ENCODE measurements at regions not wholly inside any gene's neighbourhood (a gene's known extent, or its start where the extent isn't known, plus 50 kb on each side); places are given as distances from the start of the nearest gene placed in this dataset.

GRCh38 chr5:67483453-67484030, 286.9 kb upstream of the CD180 start:
- Histone ChIP-seq H3K36me3 (ENCODE audit: insufficient read depth, low read length) (no peaks in the 10 kb centered on the region), H3K27ac (ENCODE audit: low read depth, low read length) (no peak overlapping the region), H3K4me3 (ENCODE audit: low read depth in 1 of 2, low read length in 2 of 2) (no peak overlapping the region), H3K9ac (ENCODE audit: low read length) (no peak overlapping the region), H3K4me1 (ENCODE audit: insufficient read depth, low read length) (peaks cover 3% of the 10 kb centered on the region), H3K27me3 (ENCODE audit: control insufficient read depth in 1 of 2, insufficient read depth in 2 of 2, low read length in 2 of 2) (no peaks in the 10 kb centered on the region), H3K9me3 (ENCODE audit: low read length) (no peaks in the 10 kb centered on the region)

DNA sequence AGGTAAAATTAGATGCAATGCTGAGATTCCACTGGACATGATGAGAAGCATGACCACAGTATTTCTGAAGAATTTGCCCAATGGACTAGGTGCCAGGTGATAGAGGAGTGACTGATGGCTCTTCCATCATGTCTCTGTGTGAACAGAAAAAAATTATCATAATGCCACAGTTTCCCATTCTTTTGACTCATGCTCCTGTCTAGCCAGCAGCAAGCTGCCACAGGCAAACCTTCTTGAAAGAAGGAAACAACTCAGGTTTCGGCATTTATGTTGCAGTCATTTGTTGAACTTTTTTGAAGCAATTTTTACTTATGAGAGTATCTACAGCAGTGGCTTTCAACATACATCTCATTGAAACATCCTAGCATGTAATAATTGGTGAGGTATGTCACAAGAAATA, 284.8 kb upstream of the CD180 start:
- Histone ChIP-seq H3K9ac (ENCODE audit: low read length) (no peak overlapping the region), H3K27me3 (ENCODE audit: control insufficient read depth in 1 of 2, insufficient read depth in 2 of 2, low read length in 2 of 2) (no peaks in the 10 kb centered on the region), H3K27ac (ENCODE audit: low read depth, low read length) (no peak overlapping the region), H3K36me3 (ENCODE audit: insufficient read depth, low read length) (no peaks in the 10 kb centered on the region), H3K4me1 (ENCODE audit: insufficient read depth, low read length) (peaks cover 9% of the 10 kb centered on the region), H3K4me3 (ENCODE audit: low read depth in 1 of 2, low read length in 2 of 2) (no peak overlapping the region), H3K9me3 (ENCODE audit: low read length) (no peaks in the 10 kb centered on the region)

- H3K4me1 ChIP-seq (ENCODE audit: insufficient read depth, low read length) = peaks cover 15% of the 10 kb centered on the region
- no peaks in the 10 kb centered on the region for H3K9me3 ChIP-seq (ENCODE audit: low read length)
- H3K9ac ChIP-seq (ENCODE audit: low read length) = no peak overlapping the region
- no peak overlapping the region for H3K4me3 ChIP-seq (ENCODE audit: low read depth in 1 of 2, low read length in 2 of 2)
- no peak overlapping the region for H3K27ac ChIP-seq (ENCODE audit: low read depth, low read length)
- no peaks in the 10 kb centered on the region for H3K36me3 ChIP-seq (ENCODE audit: insufficient read depth, low read length)
- H3K27me3 ChIP-seq (ENCODE audit: control insufficient read depth in 1 of 2, insufficient read depth in 2 of 2, low read length in 2 of 2) = no peaks in the 10 kb centered on the region
Measured at GRCh38 chr5:67478337-67478736, 281.7 kb upstream of the CD180 start.

- H3K4me3 ChIP-seq (ENCODE audit: low read depth in 1 of 2, low read length in 2 of 2) = no peak overlapping the region
- peaks cover 15% of the 10 kb centered on the region for H3K4me1 ChIP-seq (ENCODE audit: insufficient read depth, low read length)
- no peaks in the 10 kb centered on the region for H3K27me3 ChIP-seq (ENCODE audit: control insufficient read depth in 1 of 2, insufficient read depth in 2 of 2, low read length in 2 of 2)
- H3K36me3 ChIP-seq (ENCODE audit: insufficient read depth, low read length) = no peaks in the 10 kb centered on the region
- H3K9me3 ChIP-seq (ENCODE audit: low read length) = no peaks in the 10 kb centered on the region
- no peak overlapping the region for H3K9ac ChIP-seq (ENCODE audit: low read length)
- no peak overlapping the region for H3K27ac ChIP-seq (ENCODE audit: low read depth, low read length)
Measured at GRCh38 chr5:67476995-67477394, 280.4 kb upstream of the CD180 start.

DNA sequence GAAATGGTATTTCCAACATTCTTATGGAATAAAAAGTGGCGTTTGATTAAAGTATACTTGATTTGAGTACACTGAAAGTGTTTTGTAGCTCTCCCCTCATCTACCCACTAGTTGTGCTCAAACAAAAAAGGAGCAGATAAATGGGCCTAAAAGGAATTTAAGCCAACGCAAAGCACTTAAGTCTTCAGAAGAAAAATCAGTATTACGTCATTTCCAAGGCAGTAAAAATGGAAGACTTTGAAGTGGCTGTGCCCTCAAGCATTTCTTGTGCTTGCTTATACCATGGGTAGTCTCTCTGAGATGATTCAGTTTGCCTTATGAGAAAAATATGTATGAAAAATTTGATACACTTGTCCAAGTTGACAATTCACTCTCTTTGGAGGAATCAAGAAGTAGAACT, 279.9 kb upstream of the CD180 start:
- Histone ChIP-seq H3K36me3 (ENCODE audit: insufficient read depth, low read length) (no peaks in the 10 kb centered on the region), H3K27ac (ENCODE audit: low read depth, low read length) (no peak overlapping the region), H3K4me3 (ENCODE audit: low read depth in 1 of 2, low read length in 2 of 2) (no peak overlapping the region), H3K4me1 (ENCODE audit: insufficient read depth, low read length) (peaks cover 15% of the 10 kb centered on the region), H3K9ac (ENCODE audit: low read length) (no peak overlapping the region), H3K9me3 (ENCODE audit: low read length) (no peaks in the 10 kb centered on the region), H3K27me3 (ENCODE audit: control insufficient read depth in 1 of 2, insufficient read depth in 2 of 2, low read length in 2 of 2) (no peaks in the 10 kb centered on the region)

- Histone ChIP-seq H3K9ac (ENCODE audit: low read length) (no peak overlapping the region), H3K27me3 (ENCODE audit: control insufficient read depth in 1 of 2, insufficient read depth in 2 of 2, low read length in 2 of 2) (no peaks in the 10 kb centered on the region), H3K36me3 (ENCODE audit: insufficient read depth, low read length) (no peaks in the 10 kb centered on the region), H3K9me3 (ENCODE audit: low read length) (no peaks in the 10 kb centered on the region), H3K4me1 (ENCODE audit: insufficient read depth, low read length) (peaks cover 15% of the 10 kb centered on the region), H3K4me3 (ENCODE audit: low read depth in 1 of 2, low read length in 2 of 2) (peak overlapping the region in 1 of 2 donors; percentile 6), H3K27ac (ENCODE audit: low read depth, low read length) (no peak overlapping the region)
Measured at GRCh38 chr5:67475489-67475888, 278.9 kb upstream of the CD180 start.

DNA sequence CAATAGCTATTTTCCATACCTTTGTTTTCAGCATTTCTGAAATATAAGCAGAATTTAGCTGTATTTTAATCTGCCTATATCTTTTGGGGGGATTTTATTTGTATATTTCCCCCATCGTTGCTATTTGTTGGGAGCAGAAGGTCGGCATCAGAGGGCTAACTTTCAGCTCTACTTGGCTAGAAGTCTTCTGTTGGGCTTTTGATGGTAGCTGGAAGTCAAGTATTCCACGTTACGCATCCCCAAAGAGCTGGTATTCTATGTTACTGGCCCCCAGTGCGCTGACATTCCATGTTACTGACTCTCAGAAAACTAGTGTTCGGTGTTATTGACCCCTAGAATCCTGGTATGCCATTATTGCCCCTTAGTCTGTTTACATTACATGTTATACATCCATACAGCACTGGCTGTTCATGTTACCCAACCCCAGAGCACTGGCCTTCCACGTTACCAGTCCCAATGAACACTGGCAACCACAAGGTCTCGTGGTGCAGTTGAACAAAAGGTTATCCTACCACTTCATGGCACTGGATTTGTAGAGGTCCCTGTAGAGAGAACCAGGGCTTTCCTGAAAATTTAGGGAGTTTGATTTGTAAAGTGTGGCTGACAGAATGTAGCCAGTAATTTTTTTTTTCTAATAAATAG, 278.1 kb upstream of the CD180 start:
- H3K27ac ChIP-seq (ENCODE audit: low read depth, low read length) = no peak overlapping the region
- no peaks in the 10 kb centered on the region for H3K9me3 ChIP-seq (ENCODE audit: low read length)
- H3K9ac ChIP-seq (ENCODE audit: low read length) = no peak overlapping the region
- H3K27me3 ChIP-seq (ENCODE audit: control insufficient read depth in 1 of 2, insufficient read depth in 2 of 2, low read length in 2 of 2) = no peaks in the 10 kb centered on the region
- H3K4me3 ChIP-seq (ENCODE audit: low read depth in 1 of 2, low read length in 2 of 2) = no peak overlapping the region
- H3K36me3 ChIP-seq (ENCODE audit: insufficient read depth, low read length) = no peaks in the 10 kb centered on the region
- H3K4me1 ChIP-seq (ENCODE audit: insufficient read depth, low read length) = peaks cover 15% of the 10 kb centered on the region

- no peak overlapping the region for H3K4me3 ChIP-seq (ENCODE audit: low read depth in 1 of 2, low read length in 2 of 2)
- H3K36me3 ChIP-seq (ENCODE audit: insufficient read depth, low read length) = no peaks in the 10 kb centered on the region
- peaks cover 4% of the 10 kb centered on the region for H3K4me1 ChIP-seq (ENCODE audit: insufficient read depth, low read length)
- H3K27me3 ChIP-seq (ENCODE audit: control insufficient read depth in 1 of 2, insufficient read depth in 2 of 2, low read length in 2 of 2) = no peaks in the 10 kb centered on the region
- H3K9ac ChIP-seq (ENCODE audit: low read length) = no peak overlapping the region
- no peak overlapping the region for H3K27ac ChIP-seq (ENCODE audit: low read depth, low read length)
- H3K9me3 ChIP-seq (ENCODE audit: low read length) = no peaks in the 10 kb centered on the region
Measured at GRCh38 chr5:67467110-67467509, 270.5 kb upstream of the CD180 start.

DNA sequence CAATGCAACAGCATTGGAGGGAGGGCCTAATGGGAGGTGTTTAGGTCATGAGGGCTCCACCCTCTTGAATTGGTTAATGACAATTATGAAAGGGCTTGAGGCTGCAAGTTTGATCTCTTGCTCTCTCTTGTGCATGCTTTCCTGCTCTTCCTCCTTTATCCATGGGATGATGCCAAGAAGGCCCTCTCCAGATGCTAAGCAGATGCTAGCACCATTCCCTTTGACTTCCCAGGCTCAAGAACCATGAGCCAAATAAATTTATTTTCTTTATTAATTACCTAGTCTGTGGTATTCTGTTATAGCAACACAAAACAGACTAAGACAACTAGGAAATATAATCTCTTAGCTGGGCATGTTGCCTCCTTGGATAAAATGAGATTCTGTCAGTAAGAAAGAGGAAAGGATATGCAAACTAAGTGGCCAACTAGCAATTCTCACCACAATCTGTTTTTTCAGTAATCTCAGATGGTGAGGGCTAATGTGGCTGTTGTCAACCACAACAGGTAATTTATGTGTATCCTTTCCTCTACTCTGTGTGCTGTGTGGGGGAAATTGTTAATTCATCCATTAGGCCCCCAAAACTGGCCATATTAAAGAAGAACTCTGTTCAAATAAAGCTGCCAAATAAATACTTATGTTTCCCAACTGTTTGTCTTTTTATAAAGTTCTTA, 269.1 kb upstream of the CD180 start:
- H3K9me3 ChIP-seq (ENCODE audit: low read length) = no peaks in the 10 kb centered on the region
- peaks cover 4% of the 10 kb centered on the region for H3K4me1 ChIP-seq (ENCODE audit: insufficient read depth, low read length)
- H3K27me3 ChIP-seq (ENCODE audit: control insufficient read depth in 1 of 2, insufficient read depth in 2 of 2, low read length in 2 of 2) = no peaks in the 10 kb centered on the region
- no peak overlapping the region for H3K9ac ChIP-seq (ENCODE audit: low read length)
- no peak overlapping the region for H3K4me3 ChIP-seq (ENCODE audit: low read depth in 1 of 2, low read length in 2 of 2)
- H3K36me3 ChIP-seq (ENCODE audit: insufficient read depth, low read length) = no peaks in the 10 kb centered on the region
- H3K27ac ChIP-seq (ENCODE audit: low read depth, low read length) = no peak overlapping the region

DNA sequence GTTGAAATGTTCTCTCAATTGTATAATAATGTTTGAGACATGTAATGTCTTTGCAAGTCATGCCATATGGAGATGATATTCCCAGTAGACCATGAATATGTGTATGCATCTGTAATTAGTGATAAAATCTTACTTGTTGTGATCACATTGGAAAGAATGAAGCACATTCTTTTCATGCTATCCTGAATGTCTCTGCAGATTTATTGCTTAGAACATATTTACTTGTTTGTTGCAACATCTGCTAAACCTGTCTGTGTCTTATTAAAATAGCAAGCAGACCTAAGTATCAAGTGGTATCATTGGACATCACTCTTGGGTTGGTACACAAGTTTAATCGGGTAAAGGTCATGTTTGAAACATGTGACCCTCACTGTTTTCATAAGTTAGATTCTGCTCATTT, 265.5 kb upstream of the CD180 start:
- Histone ChIP-seq H3K27me3 (ENCODE audit: control insufficient read depth in 1 of 2, insufficient read depth in 2 of 2, low read length in 2 of 2) (no peaks in the 10 kb centered on the region), H3K4me1 (ENCODE audit: insufficient read depth, low read length) (peaks cover 4% of the 10 kb centered on the region), H3K36me3 (ENCODE audit: insufficient read depth, low read length) (no peaks in the 10 kb centered on the region), H3K27ac (ENCODE audit: low read depth, low read length) (no peak overlapping the region), H3K9me3 (ENCODE audit: low read length) (no peaks in the 10 kb centered on the region), H3K9ac (ENCODE audit: low read length) (no peak overlapping the region), H3K4me3 (ENCODE audit: low read depth in 1 of 2, low read length in 2 of 2) (no peak overlapping the region)

DNA sequence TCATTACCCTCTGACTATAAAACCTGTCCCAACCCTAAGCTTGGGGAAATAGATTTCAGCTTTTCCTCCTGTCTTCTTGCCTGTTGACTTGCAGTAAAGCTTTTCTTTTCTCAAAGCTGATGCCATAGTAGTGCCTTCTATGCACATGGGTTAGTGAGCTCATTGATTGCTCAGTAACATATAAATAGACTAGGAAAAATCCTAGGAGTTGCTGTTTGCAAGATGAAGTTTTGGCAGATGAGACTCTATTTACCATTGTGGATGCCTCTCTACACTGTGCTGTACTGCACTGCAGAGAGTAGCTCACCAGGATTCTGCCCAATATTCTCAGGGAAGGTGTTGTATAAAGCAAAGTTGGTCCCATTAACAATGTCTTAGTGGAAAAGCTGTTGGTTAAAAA, 262.7 kb upstream of the CD180 start:
- no peak overlapping the region for H3K27ac ChIP-seq (ENCODE audit: low read depth, low read length)
- no peaks in the 10 kb centered on the region for H3K4me1 ChIP-seq (ENCODE audit: insufficient read depth, low read length)
- no peaks in the 10 kb centered on the region for H3K9me3 ChIP-seq (ENCODE audit: low read length)
- no peak overlapping the region for H3K4me3 ChIP-seq (ENCODE audit: low read depth in 1 of 2, low read length in 2 of 2)
- H3K27me3 ChIP-seq (ENCODE audit: control insufficient read depth in 1 of 2, insufficient read depth in 2 of 2, low read length in 2 of 2) = no peaks in the 10 kb centered on the region
- H3K36me3 ChIP-seq (ENCODE audit: insufficient read depth, low read length) = no peaks in the 10 kb centered on the region
- no peak overlapping the region for H3K9ac ChIP-seq (ENCODE audit: low read length)

DNA sequence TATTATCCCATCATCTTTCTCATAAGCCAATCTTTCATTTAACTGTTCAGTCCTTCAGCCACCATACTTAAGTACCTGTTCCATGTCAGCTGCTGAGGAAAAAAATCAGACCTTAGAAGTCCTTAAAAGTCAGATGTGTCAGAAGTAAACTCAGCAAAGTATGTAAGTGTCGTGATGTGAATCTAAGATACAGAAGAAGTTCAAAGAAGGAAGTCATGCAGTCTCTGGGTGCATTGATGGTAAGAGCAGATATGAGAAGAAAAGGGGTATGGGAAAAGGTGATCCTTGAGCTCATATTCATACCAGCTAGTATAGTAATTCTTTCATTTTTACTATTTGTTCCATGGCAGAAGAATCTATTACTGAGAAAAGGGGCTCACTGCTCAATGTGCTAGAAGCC, 259.4 kb upstream of the CD180 start:
- no peak overlapping the region for H3K9ac ChIP-seq (ENCODE audit: low read length)
- H3K4me3 ChIP-seq (ENCODE audit: low read depth in 1 of 2, low read length in 2 of 2) = no peak overlapping the region
- no peaks in the 10 kb centered on the region for H3K27me3 ChIP-seq (ENCODE audit: control insufficient read depth in 1 of 2, insufficient read depth in 2 of 2, low read length in 2 of 2)
- no peaks in the 10 kb centered on the region for H3K4me1 ChIP-seq (ENCODE audit: insufficient read depth, low read length)
- H3K27ac ChIP-seq (ENCODE audit: low read depth, low read length) = no peak overlapping the region
- H3K36me3 ChIP-seq (ENCODE audit: insufficient read depth, low read length) = no peaks in the 10 kb centered on the region
- H3K9me3 ChIP-seq (ENCODE audit: low read length) = no peaks in the 10 kb centered on the region

Data from muscle layer of colon (tissue), 2 donors.